Trophoblast cell (in vitro differentiated cells and primary cell): ENCODE measurements at regions not wholly inside any gene's neighbourhood (a gene's known extent, or its start where the extent isn't known, plus 50 kb on each side); places are given as distances from the start of the nearest gene placed in this dataset.

ENCODE experiments used
- DNase-seq, 2 donors: peaks; one replicate each; pipeline ENCODE4 v3.0.0-alpha.2; 2016
- H2AFZ ChIP-seq: 2 replicates; pipeline ENCODE4 v1.6.1; 2013; ENCODE audit warnings: low read length, moderate library complexity, mild to moderate bottlenecking; ENCODE audit not compliant: insufficient read depth, poor library complexity
- H2AK5ac ChIP-seq: 2 replicates; pipeline ENCODE4 v1.6.1; 2013; ENCODE audit warnings: mild to moderate bottlenecking, low read length
- H2BK120ac ChIP-seq: 2 replicates; pipeline ENCODE4 v1.6.1; 2013; ENCODE audit warnings: low read length, mild to moderate bottlenecking, moderate library complexity; ENCODE audit not compliant: insufficient read depth, poor library complexity
- H2BK12ac ChIP-seq: 2 replicates; pipeline ENCODE4 v1.6.1; 2013; ENCODE audit warnings: mild to moderate bottlenecking, low read length, moderate library complexity
- H2BK5ac ChIP-seq: 2 replicates; pipeline ENCODE4 v1.6.1; 2013; ENCODE audit warnings: low read length, low read depth, moderate library complexity, mild to moderate bottlenecking; ENCODE audit not compliant: poor library complexity
- H3K14ac ChIP-seq: 2 replicates; pipeline ENCODE4 v1.6.1; 2013; ENCODE audit warnings: mild to moderate bottlenecking, low read length
- H3K18ac ChIP-seq: 2 replicates; pipeline ENCODE4 v1.6.1; 2013; ENCODE audit warnings: mild to moderate bottlenecking, low read length
- H3K23ac ChIP-seq: 2 replicates; pipeline ENCODE4 v1.6.1; 2013; ENCODE audit warnings: low read length
- H3K27ac ChIP-seq: 2 replicates; pipeline ENCODE4 v1.5.1; 2013; ENCODE audit warnings: low read depth, mild to moderate bottlenecking, inconsistent platforms, low read length, moderate library complexity
- H3K27me3 ChIP-seq: 2 replicates; pipeline ENCODE4 v1.6.1; 2013; ENCODE audit warnings: inconsistent platforms, mild to moderate bottlenecking, low read length, moderate library complexity; ENCODE audit not compliant: insufficient read depth
- H3K36me3 ChIP-seq, 2 experiments: 1 replicate in 1 of 2; 2 replicates in 1 of 2; pipeline ENCODE4 v1.6.1; 2013; ENCODE audit warnings: low read length in 2 of 2, mild to moderate bottlenecking in 2 of 2, moderate library complexity in 1 of 2; ENCODE audit not compliant: insufficient read depth in 2 of 2, control insufficient read depth in 1 of 2
- H3K4ac ChIP-seq: 2 replicates; pipeline ENCODE4 v1.6.1; 2013; ENCODE audit warnings: low read depth, mild to moderate bottlenecking, low read length, moderate library complexity
- H3K4me1 ChIP-seq, 2 experiments: 1 replicate in 1 of 2; 2 replicates in 1 of 2; pipeline ENCODE4 v1.6.1; 2013; ENCODE audit warnings: low read length in 2 of 2, mild to moderate bottlenecking in 2 of 2, moderate library complexity in 1 of 2; ENCODE audit not compliant: insufficient read depth in 2 of 2, control insufficient read depth in 1 of 2
- H3K4me2 ChIP-seq: 2 replicates; pipeline ENCODE4 v1.6.1; 2013; ENCODE audit warnings: inconsistent platforms, mild to moderate bottlenecking, low read length, moderate library complexity
- H3K4me3 ChIP-seq: 2 replicates; pipeline ENCODE4 v1.5.1; 2013; ENCODE audit warnings: mild to moderate bottlenecking, low read depth, low read length, inconsistent platforms
- H3K79me1 ChIP-seq: one replicate; pipeline ENCODE4 v1.6.1; 2013; ENCODE audit warnings: low read length
- H3K79me2 ChIP-seq: 2 replicates; pipeline ENCODE4 v1.6.1; 2013; ENCODE audit warnings: low read length, mild to moderate bottlenecking; ENCODE audit not compliant: control insufficient read depth, insufficient read depth, poor library complexity
- H3K9ac ChIP-seq: 2 replicates; pipeline ENCODE4 v1.6.1; 2013; ENCODE audit warnings: mild to moderate bottlenecking, low read length
- H3K9me3 ChIP-seq: 2 replicates; pipeline ENCODE4 v1.6.1; 2013; ENCODE audit warnings: low read depth, mild to moderate bottlenecking, control low read depth, inconsistent platforms, low read length; ENCODE audit not compliant: insufficient read depth
- H4K12ac ChIP-seq: 2 replicates; pipeline ENCODE4 v1.6.1; 2013; ENCODE audit warnings: low read depth, mild to moderate bottlenecking, low read length, moderate library complexity
- H4K8ac ChIP-seq: 2 replicates; pipeline ENCODE4 v1.6.1; 2013; ENCODE audit warnings: low read depth, mild to moderate bottlenecking, low read length, moderate library complexity
- H4K91ac ChIP-seq: one replicate; pipeline ENCODE4 v1.6.1; 2013; ENCODE audit warnings: low read depth, mild to moderate bottlenecking, low read length, moderate library complexity
- WGBS: extraction: QIAGEN DNeasy Blood & Tissue Kit; methylation state at CpG from one replicate; pipeline ENCODE4 v1.1.7; 2013; ENCODE audit warnings: missing lambda C conversion rate; ENCODE audit not compliant: insufficient read length, insufficient coverage; ENCODE audit errors: extremely low coverage; 5-methylcytosine and 5-hydroxymethylcytosine counted together

- peaks cover 15% of the 10 kb centered on the region for H3K9me3 ChIP-seq
- H2AK5ac ChIP-seq = no peak overlapping the region
- no peak overlapping the region for H3K9ac ChIP-seq
- no peaks in the 10 kb centered on the region for H3K4me1 ChIP-seq
- no peak overlapping the region for H2AFZ ChIP-seq
- peaks cover 2% of the 10 kb centered on the region for H3K27me3 ChIP-seq
- H4K91ac ChIP-seq = no peak overlapping the region
- no peaks in the 10 kb centered on the region for H3K79me2 ChIP-seq
- no peak overlapping the region for H3K14ac ChIP-seq
- no CpG with 5 or more reads among the region's 15 CpGs for WGBS
- H2BK5ac ChIP-seq = no peak overlapping the region
- H2BK120ac ChIP-seq = no peak overlapping the region
- H4K12ac ChIP-seq = no peak overlapping the region
- no peaks in the 10 kb centered on the region for H3K36me3 ChIP-seq
- no peak overlapping the region for H3K4ac ChIP-seq
- H4K8ac ChIP-seq = no peak overlapping the region
- H2BK12ac ChIP-seq = no peak overlapping the region
- H3K4me3 ChIP-seq = no peak overlapping the region
- no peak overlapping the region for H3K27ac ChIP-seq
- no peak overlapping the region for H3K23ac ChIP-seq
- H3K79me1 ChIP-seq = no peaks in the 10 kb centered on the region
- no peak for DNase-seq
- no peak overlapping the region for H3K18ac ChIP-seq
- H3K4me2 ChIP-seq = no peak overlapping the region
Measured at GRCh38 chr17:77825621-77826020, 132.9 kb upstream of the TNRC6C start.

GRCh38 chr17:77826132-77826873 lies 132.2 kb upstream of the TNRC6C start:
- no peak overlapping the region for H2BK12ac ChIP-seq
- no peaks in the 10 kb centered on the region for H3K36me3 ChIP-seq
- H2AFZ ChIP-seq = no peak overlapping the region
- H3K9me3 ChIP-seq = peaks cover 16% of the 10 kb centered on the region
- no peaks in the 10 kb centered on the region for H3K4me1 ChIP-seq
- DNase-seq = no peak
- H3K79me2 ChIP-seq = no peaks in the 10 kb centered on the region
- H3K23ac ChIP-seq = no peak overlapping the region
- H3K79me1 ChIP-seq = no peaks in the 10 kb centered on the region
- no peak overlapping the region for H3K4me3 ChIP-seq
- H3K14ac ChIP-seq = no peak overlapping the region
- H2AK5ac ChIP-seq = no peak overlapping the region
- H4K91ac ChIP-seq = no peak overlapping the region
- H4K8ac ChIP-seq = no peak overlapping the region
- no peak overlapping the region for H3K9ac ChIP-seq
- H4K12ac ChIP-seq = no peak overlapping the region
- no CpG with 5 or more reads among the region's 8 CpGs for WGBS
- H2BK5ac ChIP-seq = no peak overlapping the region
- no peak overlapping the region for H3K4me2 ChIP-seq
- H3K27me3 ChIP-seq = peaks cover 2% of the 10 kb centered on the region
- H3K4ac ChIP-seq = no peak overlapping the region
- no peak overlapping the region for H3K18ac ChIP-seq
- no peak overlapping the region for H3K27ac ChIP-seq
- H2BK120ac ChIP-seq = no peak overlapping the region

- Histone ChIP-seq H3K27ac (no peak overlapping the region), H3K9me3 (peaks cover 16% of the 10 kb centered on the region), H4K91ac (no peak overlapping the region), H2BK12ac (no peak overlapping the region), H3K79me1 (no peaks in the 10 kb centered on the region), H2BK5ac (no peak overlapping the region), H4K12ac (no peak overlapping the region), H3K18ac (no peak overlapping the region), H3K14ac (no peak overlapping the region), H3K27me3 (peaks cover 2% of the 10 kb centered on the region), H3K23ac (no peak overlapping the region), H3K4me1 (no peaks in the 10 kb centered on the region), H2AK5ac (no peak overlapping the region), H3K4me3 (no peak overlapping the region), H3K36me3 (no peaks in the 10 kb centered on the region), H4K8ac (no peak overlapping the region), H3K4ac (no peak overlapping the region), H3K4me2 (no peak overlapping the region), H3K79me2 (no peaks in the 10 kb centered on the region), H3K9ac (no peak overlapping the region), H2AFZ (no peak overlapping the region), H2BK120ac (no peak overlapping the region)
- WGBS = no CpG with 5 or more reads among the region's 7 CpGs
- no peak for DNase-seq
Measured at GRCh38 chr17:77827039-77827438, 131.5 kb upstream of the TNRC6C start.

- no peak overlapping the region for H3K14ac ChIP-seq
- no peak overlapping the region for H3K4ac ChIP-seq
- no peak for DNase-seq
- no peak overlapping the region for H3K27ac ChIP-seq
- H3K18ac ChIP-seq = no peak overlapping the region
- no peak overlapping the region for H2AK5ac ChIP-seq
- no peak overlapping the region for H3K4me2 ChIP-seq
- H4K12ac ChIP-seq = no peak overlapping the region
- no peaks in the 10 kb centered on the region for H3K4me1 ChIP-seq
- no peak overlapping the region for H4K91ac ChIP-seq
- H4K8ac ChIP-seq = no peak overlapping the region
- no CpG with 5 or more reads among the region's 5 CpGs for whole genome bisulfite sequencing
- H3K79me1 ChIP-seq = no peaks in the 10 kb centered on the region
- no peak overlapping the region for H3K23ac ChIP-seq
- peaks cover 16% of the 10 kb centered on the region for H3K9me3 ChIP-seq
- H3K27me3 ChIP-seq = peaks cover 2% of the 10 kb centered on the region
- H2AFZ ChIP-seq = no peak overlapping the region
- H3K9ac ChIP-seq = no peak overlapping the region
- no peak overlapping the region for H2BK12ac ChIP-seq
- no peak overlapping the region for H3K4me3 ChIP-seq
- no peak overlapping the region for H2BK120ac ChIP-seq
- H2BK5ac ChIP-seq = no peak overlapping the region
- H3K79me2 ChIP-seq = no peaks in the 10 kb centered on the region
- H3K36me3 ChIP-seq = no peaks in the 10 kb centered on the region
Measured at GRCh38 chr17:77827511-77827910, 131.0 kb upstream of the TNRC6C start.
